ENCODE measurements at regions not wholly inside any gene's neighbourhood (a gene's known extent, or its start where the extent isn't known, plus 50 kb on each side); places are given as distances from the start of the nearest gene placed in this dataset.

DNA sequence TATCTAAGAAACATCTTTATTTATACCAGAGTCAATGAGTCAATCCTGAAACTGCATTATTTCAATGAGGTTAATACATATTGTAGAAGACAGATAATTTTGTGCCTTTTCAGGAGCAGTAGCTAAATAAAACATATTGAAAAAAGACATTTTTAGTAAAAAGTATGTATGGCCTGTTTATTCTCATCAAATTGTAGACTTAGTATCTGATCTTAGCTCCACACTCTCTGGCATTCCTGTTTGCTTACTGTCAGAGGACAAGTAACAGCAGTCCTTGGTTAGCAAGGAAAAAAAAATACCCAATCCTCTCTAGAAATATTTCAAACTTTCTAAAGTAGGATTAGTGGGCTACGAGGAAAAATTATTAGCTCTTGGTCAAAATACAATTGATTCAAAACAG is 50.5 kb upstream of the GUCY1A1 start:
- Mint-ChIP-seq H3K4me1 (no peaks in the 10 kb centered on the region), H3K36me3 (no peaks in the 10 kb centered on the region), H3K27me3 (peaks cover 8% of the 10 kb centered on the region), H3K27ac (no peak overlapping the region), H3K9me3 (no peaks in the 10 kb centered on the region), H3K4me3 (no peak overlapping the region)
- CTCF ChIA-PET, result no interaction called here
- DNase-seq, result no peak

DNA sequence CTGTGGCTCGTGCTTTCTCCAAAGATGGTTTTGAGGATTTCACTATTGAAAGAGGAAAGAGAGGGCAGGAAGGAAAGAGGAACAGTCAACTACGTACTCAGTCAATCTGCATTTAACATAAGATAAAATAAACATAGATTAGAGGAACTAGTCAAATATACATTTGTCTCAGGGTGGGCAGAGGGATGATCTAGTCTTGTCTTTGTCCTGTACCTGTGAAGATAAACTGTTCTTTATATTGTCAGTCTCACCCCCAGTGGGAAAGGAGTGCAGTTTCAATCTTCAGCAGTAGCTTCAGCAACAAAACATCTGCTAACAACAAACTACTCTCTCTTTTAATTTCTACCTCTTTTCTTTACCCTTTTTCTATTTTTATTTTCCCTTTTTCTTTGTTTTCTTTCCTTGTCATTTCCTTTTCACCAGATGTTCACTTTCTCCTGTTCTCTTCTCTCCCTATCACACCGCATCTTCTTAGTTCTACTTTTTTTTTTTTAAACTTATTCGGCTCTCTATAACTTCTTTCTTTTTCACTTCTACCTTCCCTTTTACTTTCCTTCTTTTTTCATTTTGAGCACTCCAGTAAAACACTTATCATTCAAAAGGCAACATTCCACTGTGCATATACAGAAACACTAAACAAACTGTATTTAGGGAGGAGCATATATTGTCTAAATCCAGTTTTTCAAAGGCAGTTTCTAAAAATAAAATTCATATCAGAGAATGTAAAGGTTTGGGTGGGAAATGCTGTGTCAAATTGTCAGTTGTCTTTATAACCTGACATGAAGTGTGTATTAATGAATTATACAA is 51.4 kb upstream of the GUCY1A1 start:
- CTCF ChIA-PET, result no interaction called here
- Mint-ChIP-seq H3K4me1 (no peaks in the 10 kb centered on the region), H3K27ac (no peak overlapping the region), H3K27me3 (peaks cover 8% of the 10 kb centered on the region), H3K9me3 (no peaks in the 10 kb centered on the region), H3K36me3 (no peaks in the 10 kb centered on the region), H3K4me3 (no peak overlapping the region)
- DNase-seq, result no peak

DNA sequence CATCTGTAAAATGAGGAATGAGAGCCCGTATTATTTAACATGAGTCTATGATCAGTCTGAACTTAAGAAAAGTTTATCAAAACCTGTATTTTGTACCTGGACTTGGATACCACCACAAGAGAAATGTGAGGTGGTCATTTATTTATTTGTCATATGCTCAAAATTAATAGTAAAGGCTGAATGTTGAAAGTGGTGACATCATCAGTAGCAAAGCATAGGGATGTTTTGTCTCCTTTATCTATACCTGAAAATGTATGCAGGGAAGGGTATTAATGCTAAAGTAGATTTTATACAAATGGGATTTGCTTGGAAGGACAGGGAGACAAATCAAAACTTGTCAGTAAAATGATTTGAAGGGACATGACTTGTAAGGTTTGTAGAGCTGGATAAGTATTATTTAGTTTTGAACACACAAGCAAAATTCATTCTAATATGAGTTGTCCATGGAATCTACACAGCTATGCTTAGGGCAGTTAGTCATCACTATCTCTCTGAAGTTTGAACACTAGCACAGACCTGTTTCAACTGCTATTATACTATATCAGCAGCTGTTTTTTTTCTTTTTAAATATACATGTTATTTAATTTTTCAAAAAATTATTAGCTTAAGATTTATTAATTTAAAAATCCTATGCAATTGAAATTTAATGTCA is 52.4 kb upstream of the GUCY1A1 start:
- no peak overlapping the region for H3K4me3 Mint-ChIP-seq
- no peak for DNase-seq
- peaks cover 8% of the 10 kb centered on the region for H3K27me3 Mint-ChIP-seq
- H3K9me3 Mint-ChIP-seq, result no peaks in the 10 kb centered on the region
- CTCF ChIA-PET, result no interaction called here
- no peak overlapping the region for H3K27ac Mint-ChIP-seq
- H3K4me1 Mint-ChIP-seq, result no peaks in the 10 kb centered on the region
- H3K36me3 Mint-ChIP-seq, result no peaks in the 10 kb centered on the region

DNA sequence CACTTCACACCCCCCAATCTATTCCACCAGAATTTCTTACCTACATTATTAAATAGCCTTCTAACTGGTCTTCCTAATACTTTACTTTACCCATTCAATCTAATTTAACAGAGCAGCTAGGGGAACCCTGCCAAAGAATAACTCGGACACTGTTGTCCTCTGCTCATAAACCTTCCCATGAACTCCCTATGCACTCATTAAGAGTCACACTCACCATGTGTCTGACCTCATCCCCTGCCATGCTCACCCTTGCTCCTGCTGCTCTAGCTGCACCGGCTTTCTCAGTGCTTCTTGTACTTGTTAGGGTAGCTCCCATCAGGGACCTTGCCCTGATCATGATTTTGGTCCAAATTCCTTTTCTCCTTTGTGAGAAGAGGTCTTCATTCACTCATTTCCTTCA is 54.6 kb upstream of the GUCY1A1 start:
- no peaks in the 10 kb centered on the region for H3K9me3 Mint-ChIP-seq
- no peak overlapping the region for H3K4me3 Mint-ChIP-seq
- H3K27ac Mint-ChIP-seq, result no peak overlapping the region
- CTCF ChIA-PET, result no interaction called here
- H3K4me1 Mint-ChIP-seq, result no peaks in the 10 kb centered on the region
- no peaks in the 10 kb centered on the region for H3K36me3 Mint-ChIP-seq
- peaks cover 8% of the 10 kb centered on the region for H3K27me3 Mint-ChIP-seq
- no peak for DNase-seq

DNA sequence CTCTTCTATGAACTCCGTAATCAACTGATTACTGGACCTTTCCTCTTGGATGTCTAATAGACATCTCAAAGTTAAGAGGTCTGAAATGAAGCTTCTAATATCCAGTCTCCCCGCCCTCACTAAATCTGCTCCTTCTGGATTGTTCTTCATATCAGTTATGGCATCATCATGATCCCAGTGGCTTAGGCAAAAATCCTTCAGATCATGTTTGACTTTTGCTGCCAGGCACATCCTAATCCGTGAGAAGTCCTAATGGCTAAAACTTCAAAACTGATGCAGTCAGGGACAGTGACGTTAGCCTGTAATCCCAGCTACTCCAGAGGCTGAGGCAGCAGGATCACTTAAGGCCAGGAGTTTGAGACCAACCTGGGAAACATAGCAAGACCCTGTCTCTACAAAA is 55.1 kb upstream of the GUCY1A1 start:
- CTCF ChIA-PET, result no interaction called here
- H3K9me3 Mint-ChIP-seq, result no peaks in the 10 kb centered on the region
- no peak overlapping the region for H3K4me3 Mint-ChIP-seq
- H3K27ac Mint-ChIP-seq, result no peak overlapping the region
- no peak for DNase-seq
- H3K4me1 Mint-ChIP-seq, result no peaks in the 10 kb centered on the region
- H3K27me3 Mint-ChIP-seq, result peaks cover 8% of the 10 kb centered on the region
- no peaks in the 10 kb centered on the region for H3K36me3 Mint-ChIP-seq

DNA sequence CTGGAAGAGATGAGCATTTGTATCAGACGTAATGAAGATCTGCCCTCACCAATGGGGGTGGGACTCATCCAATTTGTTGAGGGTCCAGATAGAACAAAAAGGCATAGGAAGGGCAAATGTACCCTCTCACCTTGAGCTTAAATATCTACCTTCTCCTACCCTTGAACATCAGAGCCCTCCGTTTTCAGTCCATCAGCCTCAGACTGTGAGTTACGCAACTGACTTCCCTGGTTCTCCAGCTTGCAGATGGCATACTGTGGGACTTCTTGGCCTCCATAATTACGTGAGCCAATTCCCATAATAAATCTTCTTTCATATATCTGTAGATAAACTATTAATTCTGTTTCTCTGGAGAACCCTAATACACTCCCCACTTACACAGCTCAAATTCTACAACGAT is 56.5 kb upstream of the GUCY1A1 start:
- H3K9me3 Mint-ChIP-seq, result no peaks in the 10 kb centered on the region
- no peak for DNase-seq
- peaks cover 4% of the 10 kb centered on the region for H3K27me3 Mint-ChIP-seq
- H3K36me3 Mint-ChIP-seq, result no peaks in the 10 kb centered on the region
- CTCF ChIA-PET, result interaction anchor here (0.6 kb wide), 1 partner anchor 81 kb away, joined by 3 read pairs; no protein-coding TSS in a partner anchor
- H3K4me1 Mint-ChIP-seq, result no peaks in the 10 kb centered on the region
- no peak overlapping the region for H3K27ac Mint-ChIP-seq
- H3K4me3 Mint-ChIP-seq, result no peak overlapping the region

DNA sequence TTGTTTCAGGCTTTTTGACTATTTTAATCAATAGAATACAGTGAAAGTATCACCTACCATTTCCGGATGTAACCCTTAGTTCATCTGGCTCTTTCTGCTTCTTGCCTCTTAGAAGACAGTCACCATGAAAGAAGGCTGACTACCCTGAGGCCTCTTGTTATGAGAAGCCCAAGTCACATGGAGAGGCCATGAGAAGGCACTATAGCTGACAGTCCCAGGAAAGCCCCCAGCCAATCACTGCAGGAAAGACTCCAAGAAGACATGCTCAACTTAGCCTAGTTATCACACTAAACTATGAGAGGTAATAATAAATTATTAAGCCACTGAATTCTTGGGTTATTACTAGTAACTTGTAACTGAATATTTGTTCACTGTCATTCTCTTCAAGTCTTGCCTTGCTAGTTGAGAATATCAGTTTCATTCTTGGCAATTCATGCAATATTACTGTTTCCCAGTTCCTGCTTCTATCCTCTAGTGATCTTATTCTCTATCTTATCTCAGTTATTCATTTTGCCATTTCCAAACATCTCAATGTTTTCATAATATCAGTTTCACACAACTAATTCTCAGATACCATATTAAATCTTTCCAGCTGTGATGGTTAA is 57.1 kb upstream of the GUCY1A1 start:
- Mint-ChIP-seq H3K36me3 (no peaks in the 10 kb centered on the region), H3K9me3 (no peaks in the 10 kb centered on the region), H3K27ac (no peak overlapping the region), H3K4me1 (no peaks in the 10 kb centered on the region), H3K27me3 (no peaks in the 10 kb centered on the region), H3K4me3 (no peak overlapping the region)
- DNase-seq, result no peak
- CTCF ChIA-PET, result interaction anchor here (0.6 kb wide), 1 partner anchor 80 kb away, joined by 3 read pairs; no protein-coding TSS in a partner anchor

DNA sequence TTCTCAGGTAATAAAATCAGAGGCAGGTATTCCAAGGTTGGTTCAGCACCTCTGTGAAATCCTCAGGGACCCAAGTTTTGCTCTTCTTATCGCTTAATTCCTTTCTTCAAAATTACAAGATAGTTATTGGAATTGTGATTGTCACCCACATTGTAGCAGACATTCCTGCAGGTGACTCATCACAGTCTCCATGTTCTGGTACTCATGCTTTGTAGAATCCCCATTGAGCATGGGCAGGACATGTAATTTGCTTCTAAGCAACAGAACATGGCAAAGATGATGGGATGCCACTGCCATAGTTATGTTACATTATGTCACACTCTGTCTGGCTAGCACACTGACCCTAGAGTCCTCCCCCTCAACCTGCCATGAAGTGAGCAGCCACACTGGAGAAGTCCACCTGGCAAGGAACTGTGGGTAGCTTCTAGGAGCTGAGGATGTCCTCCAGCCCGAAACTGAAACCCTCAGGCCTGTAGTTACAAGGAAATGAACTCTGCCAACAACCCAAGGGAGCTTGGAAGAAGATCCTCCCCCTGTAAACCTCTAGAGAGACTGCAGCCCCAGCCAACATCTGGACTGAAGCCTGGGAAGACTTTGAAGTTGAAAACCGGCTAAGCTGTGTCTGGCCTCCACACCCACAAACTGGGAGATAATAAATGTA is 58.3 kb upstream of the GUCY1A1 start:
- Mint-ChIP-seq H3K4me3 (no peak overlapping the region), H3K27me3 (no peaks in the 10 kb centered on the region), H3K4me1 (no peaks in the 10 kb centered on the region), H3K9me3 (no peaks in the 10 kb centered on the region), H3K27ac (no peak overlapping the region), H3K36me3 (no peaks in the 10 kb centered on the region)
- no peak for DNase-seq
- CTCF ChIA-PET, result no interaction called here

DNA sequence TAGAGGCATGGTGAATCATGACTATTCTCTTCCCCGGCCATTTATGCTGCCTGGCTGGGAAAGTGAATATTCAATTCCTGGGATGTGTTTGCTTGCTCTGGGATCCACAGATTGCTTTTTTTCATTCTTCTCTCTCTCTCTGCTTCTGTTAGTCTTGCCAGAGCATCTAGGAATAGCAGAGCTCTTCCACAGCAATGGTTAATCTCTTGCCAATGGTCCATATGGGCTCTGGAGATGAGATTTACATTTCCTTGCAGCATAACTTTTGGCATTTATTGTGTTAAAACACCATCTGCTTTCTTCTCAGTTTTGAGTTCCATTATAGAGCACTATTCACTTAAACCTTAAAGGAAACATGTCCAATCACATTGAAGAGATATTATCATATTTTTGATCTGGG is 59.2 kb upstream of the GUCY1A1 start:
- Mint-ChIP-seq H3K9me3 (no peaks in the 10 kb centered on the region), H3K36me3 (no peaks in the 10 kb centered on the region), H3K27me3 (no peaks in the 10 kb centered on the region), H3K4me3 (no peak overlapping the region), H3K27ac (no peak overlapping the region), H3K4me1 (no peaks in the 10 kb centered on the region)
- CTCF ChIA-PET, result no interaction called here
- no peak for DNase-seq

DNA sequence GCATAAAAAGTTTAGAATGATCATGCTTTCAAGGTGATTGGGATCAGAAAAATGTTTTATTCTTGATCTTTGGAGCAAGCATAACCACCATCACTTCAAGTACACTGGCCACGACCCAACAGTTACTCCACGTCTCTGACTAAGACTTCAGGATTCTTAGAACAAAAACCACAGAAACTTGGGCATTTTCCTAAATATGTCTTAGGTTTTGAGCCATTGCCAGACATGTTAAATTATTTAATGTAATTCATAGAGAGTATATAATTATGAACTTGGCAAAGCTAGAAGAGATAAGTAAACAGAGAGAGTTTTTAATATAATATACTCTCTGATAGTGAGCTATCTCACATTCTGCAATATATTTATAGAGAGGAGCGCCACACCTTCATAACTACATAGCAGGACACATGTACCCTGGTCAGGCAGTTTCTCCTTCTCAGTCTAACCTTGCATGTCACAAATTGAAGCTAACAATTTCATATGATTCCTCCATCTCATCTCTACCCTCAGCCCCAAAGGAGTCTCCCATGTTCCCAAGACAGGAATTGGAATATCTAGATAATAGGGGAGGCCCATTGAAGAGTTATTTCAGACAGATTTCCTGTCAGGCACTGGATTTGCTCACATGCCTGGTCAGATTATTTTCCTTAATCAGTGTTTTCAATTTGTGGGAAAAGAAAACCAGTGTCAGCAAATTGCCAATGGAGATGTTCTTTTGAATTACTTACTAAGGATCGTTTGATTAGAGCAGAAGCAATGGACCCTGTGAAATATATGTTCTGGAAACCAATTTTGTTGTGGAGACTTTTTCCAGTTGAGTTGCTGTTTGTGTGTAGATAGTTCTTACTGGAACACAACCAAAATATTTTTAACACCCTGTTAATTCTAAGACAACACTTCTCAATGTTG is 61.7 kb upstream of the GUCY1A1 start:
- H3K4me1 Mint-ChIP-seq, result no peaks in the 10 kb centered on the region
- no peaks in the 10 kb centered on the region for H3K36me3 Mint-ChIP-seq
- DNase-seq, result no peak
- CTCF ChIA-PET, result no interaction called here
- H3K27me3 Mint-ChIP-seq, result no peaks in the 10 kb centered on the region
- H3K9me3 Mint-ChIP-seq, result no peaks in the 10 kb centered on the region
- H3K27ac Mint-ChIP-seq, result no peak overlapping the region
- H3K4me3 Mint-ChIP-seq, result no peak overlapping the region

DNA sequence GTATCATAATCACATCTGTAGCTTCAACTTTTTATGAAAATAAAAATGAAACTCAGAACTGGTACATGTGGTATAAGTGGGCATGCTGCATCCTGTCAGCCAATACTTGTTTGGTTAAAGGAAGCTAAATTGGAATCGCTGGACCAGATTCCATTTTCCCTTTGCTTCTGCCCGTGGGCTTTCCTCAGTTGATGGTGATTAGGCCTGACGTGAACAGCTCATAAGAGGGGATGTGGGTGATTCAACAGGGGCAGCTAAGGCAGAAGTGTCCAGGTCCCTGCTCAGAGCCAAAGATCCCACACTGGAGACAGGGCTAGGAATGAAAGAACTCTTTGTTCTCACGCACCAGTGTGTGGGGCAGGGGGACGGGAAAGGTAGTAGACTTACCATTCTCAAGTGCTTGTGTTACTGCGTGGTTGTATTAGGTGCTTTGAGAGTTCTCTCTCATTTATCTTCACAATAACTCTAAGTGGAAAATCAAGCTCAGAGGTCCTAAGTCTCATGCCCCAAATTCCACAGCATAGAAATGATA is 63.2 kb upstream of the GUCY1A1 start:
- no peaks in the 10 kb centered on the region for H3K27me3 Mint-ChIP-seq
- no peak overlapping the region for H3K4me3 Mint-ChIP-seq
- no peak overlapping the region for H3K27ac Mint-ChIP-seq
- H3K36me3 Mint-ChIP-seq, result no peaks in the 10 kb centered on the region
- DNase-seq, result no peak
- CTCF ChIA-PET, result no interaction called here
- H3K9me3 Mint-ChIP-seq, result no peaks in the 10 kb centered on the region
- no peaks in the 10 kb centered on the region for H3K4me1 Mint-ChIP-seq

DNA sequence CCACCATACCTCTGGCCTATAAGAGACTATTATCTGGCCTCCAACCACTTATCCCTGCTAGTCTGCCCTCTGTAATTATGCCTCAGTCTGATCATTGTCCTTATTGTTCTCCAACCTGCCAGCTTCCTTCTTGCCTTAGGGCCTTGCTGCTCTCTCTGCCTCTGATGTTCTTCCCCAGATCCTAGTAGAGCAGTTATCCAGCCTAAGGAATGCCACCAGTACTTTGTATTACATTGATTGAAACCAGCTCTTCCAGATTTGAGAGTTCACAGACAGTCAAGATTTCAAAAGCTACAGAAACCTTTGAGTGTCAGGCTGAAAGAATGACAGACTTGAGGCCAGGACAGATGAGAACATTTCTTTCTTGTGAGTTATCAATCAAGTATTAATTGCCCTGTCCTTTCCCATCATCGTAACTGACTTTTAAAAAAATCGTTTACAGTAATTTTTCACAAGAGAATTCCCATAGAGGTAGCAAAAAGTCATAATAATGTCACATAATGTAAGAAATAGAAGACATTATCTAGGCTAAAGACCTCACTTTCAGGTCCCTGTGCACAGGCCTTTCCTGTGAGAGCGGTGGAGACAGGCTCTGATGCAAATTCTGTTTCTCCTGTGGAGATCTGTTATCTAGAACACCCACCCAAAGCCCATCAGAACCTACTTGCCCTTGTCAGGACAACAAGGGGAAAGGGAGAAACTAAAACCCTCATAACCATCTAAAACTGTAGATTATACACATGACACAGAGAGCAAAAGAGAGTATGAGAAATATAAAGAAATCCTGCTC is 64.1 kb upstream of the GUCY1A1 start:
- Mint-ChIP-seq H3K4me3 (no peak overlapping the region), H3K4me1 (no peaks in the 10 kb centered on the region), H3K36me3 (no peaks in the 10 kb centered on the region), H3K27me3 (no peaks in the 10 kb centered on the region), H3K27ac (no peak overlapping the region), H3K9me3 (no peaks in the 10 kb centered on the region)
- CTCF ChIA-PET, result no interaction called here
- DNase-seq, result no peak

DNA sequence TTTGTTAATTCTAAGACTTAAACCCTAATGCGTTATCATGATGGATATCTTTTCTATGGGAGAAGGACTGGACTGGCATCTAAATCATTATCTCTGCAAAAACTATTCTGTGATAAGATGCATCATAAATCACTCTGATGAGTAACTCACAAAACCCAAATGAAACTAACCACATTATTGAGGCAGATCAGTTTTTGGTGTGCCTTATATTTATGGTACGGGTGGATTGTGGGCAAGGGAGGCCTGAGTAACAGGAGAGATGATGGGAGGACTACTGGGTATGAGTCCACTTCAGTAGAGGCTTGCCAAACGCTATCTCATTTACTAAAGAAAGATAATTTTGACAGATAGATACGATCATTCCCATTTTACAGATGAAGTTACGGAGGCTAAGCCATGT is 66.4 kb upstream of the GUCY1A1 start:
- CTCF ChIA-PET, result no interaction called here
- H3K27ac Mint-ChIP-seq, result no peak overlapping the region
- H3K4me1 Mint-ChIP-seq, result no peaks in the 10 kb centered on the region
- DNase-seq, result no peak
- H3K9me3 Mint-ChIP-seq, result no peaks in the 10 kb centered on the region
- no peak overlapping the region for H3K4me3 Mint-ChIP-seq
- H3K36me3 Mint-ChIP-seq, result no peaks in the 10 kb centered on the region
- H3K27me3 Mint-ChIP-seq, result no peaks in the 10 kb centered on the region

All from activated naive CD4-positive, alpha-beta T cell treated with anti-CD3 and anti-CD28 coated beads, Interleukin-2, amount 10 ng/mL, durations not matched to agents 7 days and 5 days (primary cell).